GDM1 (cell line): ENCODE measurements at regions not wholly inside any gene's neighbourhood (a gene's known extent, or its start where the extent isn't known, plus 50 kb on each side); places are given as distances from the start of the nearest gene placed in this dataset.
"Not testable (repeated sequence)": the region's sequence is repeated elsewhere in the genome, so short reads cannot be mapped to it uniquely, and the experiment has no call there.

Experiments
- DNase-seq: peaks from one replicate; lab custom pipeline; 2025; lab: John Stamatoyannopoulos, UW

DNA sequence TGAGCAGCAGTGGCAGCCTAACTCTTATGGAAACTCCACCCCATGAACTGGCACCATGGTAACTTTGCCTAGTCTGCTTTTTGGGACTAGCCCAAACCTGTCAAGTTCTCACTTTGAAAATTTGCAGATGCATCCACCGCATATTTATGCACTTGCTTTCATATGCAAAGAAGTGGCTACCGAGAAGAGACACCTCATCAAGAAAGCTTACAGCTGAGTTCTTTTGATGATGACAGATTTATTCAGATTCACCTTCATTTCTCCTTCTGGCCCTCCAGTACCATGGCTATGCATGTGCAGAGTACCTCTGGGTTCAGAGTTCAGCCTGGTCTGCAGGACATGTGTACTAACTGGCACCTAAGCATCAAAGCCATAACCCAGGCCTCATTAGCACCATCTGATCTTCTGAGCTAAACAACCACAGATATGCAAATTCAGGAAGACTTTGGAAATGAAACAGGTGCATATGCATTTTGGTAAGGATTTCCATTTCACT is 154.3 kb upstream of the TENT5A start:
- no peak for DNase-seq

- no peak for DNase-seq
Measured at GRCh38 chr6:81906041-81906440, 153.6 kb upstream of the TENT5A start.

DNA sequence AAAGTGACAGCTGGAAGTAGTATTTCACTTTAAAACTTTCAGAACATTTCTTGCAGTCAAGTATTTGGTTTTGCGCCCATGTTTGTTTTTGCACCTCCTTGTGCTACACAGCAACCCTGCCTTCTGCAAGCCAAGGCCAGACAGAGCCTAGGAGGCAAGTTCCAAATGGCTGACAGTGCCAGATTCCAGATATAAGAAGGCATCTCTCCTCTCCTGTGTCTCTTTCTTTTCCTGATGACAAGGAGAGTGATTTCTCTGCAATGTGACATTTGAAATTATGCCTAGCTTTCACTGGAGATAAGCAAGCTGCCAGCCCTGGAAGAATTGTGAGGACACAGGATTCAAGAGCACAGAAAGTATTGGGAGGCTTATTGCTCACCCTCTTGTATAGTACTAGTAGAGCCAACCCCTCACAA is 149.1 kb upstream of the TENT5A start:
- DNase-seq = no peak

DNA sequence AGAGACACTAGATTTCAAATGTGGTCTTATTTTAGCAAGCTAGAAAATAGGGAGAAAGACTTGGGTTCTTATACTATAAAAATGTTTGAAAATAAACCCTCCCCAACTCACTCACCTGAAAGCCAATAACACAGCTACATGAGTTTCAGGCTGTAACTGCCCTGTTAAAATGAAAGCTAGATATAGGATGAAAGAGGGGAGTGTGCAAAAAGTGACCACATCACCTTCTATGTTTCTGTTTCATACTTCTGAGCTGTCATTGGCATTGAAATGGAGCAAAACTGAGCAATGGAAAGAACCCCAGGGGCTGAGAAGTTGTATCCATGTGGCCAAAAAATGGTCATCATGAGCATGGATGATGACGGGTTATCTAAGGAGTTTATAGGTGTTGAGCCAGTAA is 148.1 kb upstream of the TENT5A start:
- DNase-seq = no peak

DNA sequence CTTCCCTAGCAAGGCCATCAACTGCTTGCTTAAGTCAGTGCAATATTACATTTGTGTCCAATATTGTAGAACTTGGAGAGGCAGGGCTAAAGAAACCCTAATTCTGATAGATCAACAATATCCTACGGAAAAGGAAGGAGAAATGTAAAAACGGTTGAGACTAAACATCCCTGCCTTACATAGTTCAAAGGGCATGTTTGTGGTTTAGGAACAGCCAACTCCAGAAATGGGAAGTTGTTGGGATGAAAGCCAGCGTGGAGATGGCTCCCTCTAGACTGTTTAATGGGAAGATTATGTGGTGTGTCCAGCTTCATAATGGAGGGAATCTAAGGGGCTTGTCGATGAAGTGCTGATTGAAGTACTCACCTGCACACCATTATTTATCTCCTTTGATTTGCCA is 145.3 kb upstream of the TENT5A start:
- no peak for DNase-seq

GRCh38 chr6:81896525-81897503 is 144.3 kb upstream of the TENT5A start:
- DNase-seq = no peak

GRCh38 chr6:81895511-81896185 is 143.2 kb upstream of the TENT5A start:
- DNase-seq = no peak

- DNase-seq = no peak
Measured at GRCh38 chr6:81894788-81895271, 142.3 kb upstream of the TENT5A start.

DNA sequence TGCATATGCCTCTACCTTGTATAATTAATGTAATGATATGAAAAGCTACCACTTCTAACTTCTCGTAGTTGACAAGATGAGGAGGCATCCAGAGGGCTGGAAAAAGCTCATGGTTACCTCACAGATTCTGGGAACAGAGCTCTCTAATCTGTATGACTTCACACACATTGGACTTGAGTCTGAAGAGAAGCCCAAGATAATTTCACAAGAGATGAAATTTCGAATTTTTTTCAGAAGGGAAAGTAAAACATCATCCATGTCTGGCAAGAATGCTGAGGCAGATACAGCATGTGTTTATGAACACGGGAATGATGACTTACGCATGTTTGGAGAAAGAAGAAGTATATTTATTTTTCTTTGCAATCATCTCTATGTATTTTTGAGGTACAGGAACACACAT is 141.8 kb upstream of the TENT5A start:
- DNase-seq = no peak

GRCh38 chr6:81892891-81893290 is 140.4 kb upstream of the TENT5A start:
- no peak for DNase-seq

- no peak for DNase-seq
Measured at GRCh38 chr6:81891874-81892273, 139.4 kb upstream of the TENT5A start.

- DNase-seq = no peak
Measured at GRCh38 chr6:81890846-81891245, 138.4 kb upstream of the TENT5A start.

DNA sequence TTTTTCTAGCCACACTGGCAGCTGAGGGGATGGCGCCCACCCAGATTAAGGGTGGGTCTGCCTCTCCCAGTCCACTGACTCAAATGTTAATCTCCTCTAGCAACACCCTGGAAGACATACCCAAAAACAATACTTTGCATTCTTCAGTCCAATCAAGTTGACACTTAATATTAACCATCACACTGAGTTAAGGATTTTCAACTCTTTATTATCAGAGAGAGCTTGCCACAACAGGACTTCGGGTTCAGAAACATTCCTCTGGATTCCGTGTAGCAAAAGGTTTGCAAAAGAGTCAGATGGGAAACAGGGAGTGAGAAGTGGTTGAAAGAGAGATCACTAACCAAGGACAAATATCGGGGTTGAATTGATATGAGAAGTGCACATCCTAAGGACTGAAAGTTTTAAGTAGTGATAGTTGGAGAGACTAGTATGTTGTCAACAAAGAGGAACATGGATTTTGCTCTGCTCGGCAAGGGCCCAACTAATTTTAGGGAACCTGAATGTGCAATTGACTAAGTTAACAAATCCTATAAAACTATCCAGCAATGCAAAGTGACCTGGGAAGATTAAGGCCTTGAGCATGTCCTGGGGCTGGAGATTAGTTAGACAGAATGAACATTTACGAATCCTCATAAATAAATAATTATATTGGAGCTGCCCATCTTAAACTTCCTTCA is 137.0 kb upstream of the TENT5A start:
- no peak for DNase-seq

DNA sequence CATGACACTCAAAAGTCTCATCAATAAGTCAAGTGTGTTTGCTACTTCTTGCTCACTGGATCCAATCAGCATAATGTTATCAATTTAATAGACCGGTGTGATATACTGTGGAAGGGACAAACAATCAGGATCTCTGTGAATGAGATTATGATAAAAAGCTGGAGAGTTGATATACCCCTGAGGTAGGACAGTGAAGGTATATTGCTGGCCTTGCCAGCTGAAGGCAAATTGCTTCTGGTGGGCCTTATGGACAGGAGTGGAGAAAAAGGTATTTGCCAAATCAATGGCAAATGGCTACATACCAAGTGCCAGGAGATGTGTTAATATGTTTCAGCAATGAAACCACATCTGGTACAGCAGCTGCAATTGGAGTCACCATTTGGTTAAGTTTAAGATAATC is 134.4 kb upstream of the TENT5A start:
- not testable (repeated sequence) for DNase-seq

DNA sequence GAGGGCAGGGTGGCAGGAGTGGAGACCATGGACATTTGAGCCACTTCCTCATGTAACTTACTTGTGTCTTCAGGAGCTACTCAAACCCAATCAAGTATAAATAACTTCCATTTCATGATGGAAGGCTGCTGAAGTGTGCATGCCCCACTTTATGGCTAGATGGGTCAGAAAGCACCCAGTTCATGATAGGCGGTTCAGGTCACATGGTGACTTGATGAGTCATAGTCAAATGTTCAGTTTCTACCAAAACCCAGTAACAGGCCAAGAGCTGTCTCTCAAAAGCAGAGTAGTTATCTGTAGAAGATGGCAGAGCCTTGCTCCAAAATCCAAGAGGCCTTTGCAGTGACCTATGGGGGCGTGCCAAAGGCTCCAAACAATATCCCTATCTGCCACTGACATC is 133.7 kb upstream of the TENT5A start:
- DNase-seq = no peak

- DNase-seq = no peak
Measured at GRCh38 chr6:81881660-81882059, 129.2 kb upstream of the TENT5A start.

DNA sequence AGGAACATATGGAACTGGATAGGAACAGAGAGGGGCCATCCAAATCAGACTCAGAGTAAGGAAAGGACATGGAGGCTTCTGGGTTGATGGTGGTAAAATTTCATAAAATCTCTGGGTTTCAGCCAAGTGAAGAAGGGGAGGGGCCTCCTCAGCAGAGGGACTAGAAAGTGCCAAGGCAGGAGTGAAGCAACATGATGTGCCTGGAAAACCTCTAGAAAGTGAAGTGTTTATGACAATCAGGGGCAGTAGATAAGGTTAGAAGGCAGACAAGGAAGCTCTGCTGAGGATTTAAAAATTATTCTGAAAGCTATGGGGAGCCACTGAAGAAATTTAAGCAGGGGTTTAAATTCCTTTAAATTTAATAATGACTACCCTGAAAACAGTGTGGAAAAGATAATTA is 126.0 kb upstream of the TENT5A start:
- no peak for DNase-seq

DNA sequence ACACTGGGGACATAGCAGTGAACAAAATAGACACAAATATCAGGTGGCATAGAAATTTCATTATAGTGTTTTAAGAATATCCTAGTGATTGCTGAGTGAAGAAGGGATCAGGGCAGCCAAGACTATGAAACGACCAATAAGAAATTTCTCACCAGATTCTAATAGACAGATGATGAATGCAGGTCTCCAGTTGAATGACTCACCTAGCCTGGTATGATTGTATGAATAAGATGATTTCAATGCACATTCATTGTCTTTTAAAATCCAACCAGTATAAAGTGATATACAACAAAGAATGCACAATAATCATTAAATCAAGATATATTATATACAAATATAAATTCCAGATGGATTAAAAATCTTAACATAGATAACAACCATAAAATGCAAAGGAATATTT is 124.5 kb upstream of the TENT5A start:
- DNase-seq = no peak

DNA sequence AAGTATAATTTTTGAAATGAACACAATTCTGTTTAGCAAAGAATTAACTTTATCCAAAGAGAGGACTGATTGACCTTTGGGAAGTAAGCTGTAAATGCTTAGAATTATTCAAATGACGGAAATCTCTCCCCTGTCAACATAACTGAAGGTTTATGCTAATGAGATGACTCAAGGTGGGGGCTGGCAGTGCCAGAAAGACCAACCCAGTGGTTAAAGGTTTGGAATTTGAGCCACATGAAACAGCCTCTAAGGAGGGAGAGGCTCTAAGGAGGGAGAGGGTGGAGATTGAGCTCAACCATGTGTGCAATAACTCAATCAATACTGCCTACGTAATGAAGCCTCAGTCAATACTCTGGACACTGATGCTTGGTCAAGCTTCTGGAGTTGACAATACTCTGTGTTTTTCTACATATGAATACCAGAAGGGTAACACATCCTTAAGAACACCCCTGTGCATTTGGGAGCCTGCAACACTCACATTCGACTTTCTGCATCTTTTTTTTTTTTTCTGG is 123.4 kb upstream of the TENT5A start:
- no peak for DNase-seq

DNA sequence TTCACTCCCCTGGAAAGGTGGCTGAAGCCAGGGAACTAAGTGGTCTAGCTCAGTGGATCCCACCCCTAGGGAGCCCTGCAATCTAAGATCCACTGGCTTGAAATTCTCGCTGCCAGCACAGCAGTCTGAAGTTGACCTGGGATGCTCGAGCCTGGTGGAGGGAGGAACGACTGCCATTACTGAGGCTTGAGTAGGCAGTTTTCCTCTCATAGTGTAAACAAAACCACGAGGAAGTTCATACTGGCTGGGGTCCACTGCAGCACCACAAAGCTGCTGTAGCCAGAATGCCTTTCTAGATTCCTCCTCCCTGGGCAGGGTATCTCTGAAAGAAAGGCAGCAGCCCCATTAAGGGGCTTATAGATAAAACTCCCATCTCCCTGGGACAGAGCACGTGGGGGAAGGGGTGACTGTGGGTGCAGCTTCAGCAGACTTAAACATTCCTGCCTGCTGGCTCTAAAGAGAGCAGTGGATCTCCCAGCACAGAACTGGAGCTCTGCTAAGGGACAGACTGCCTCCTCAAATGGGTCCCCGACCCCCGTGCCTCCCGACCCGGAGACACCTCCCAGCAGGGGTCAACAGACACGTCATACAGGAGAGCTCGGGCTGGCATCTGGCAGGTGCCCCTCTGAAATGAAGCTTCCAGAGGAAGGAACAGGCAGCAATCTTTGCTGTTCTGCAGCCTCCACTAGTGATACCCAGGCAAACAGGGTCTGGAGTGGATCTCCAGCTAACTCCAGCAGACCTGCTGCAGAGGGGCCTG is 117.4 kb upstream of the TENT5A start:
- not testable (repeated sequence) for DNase-seq

DNA sequence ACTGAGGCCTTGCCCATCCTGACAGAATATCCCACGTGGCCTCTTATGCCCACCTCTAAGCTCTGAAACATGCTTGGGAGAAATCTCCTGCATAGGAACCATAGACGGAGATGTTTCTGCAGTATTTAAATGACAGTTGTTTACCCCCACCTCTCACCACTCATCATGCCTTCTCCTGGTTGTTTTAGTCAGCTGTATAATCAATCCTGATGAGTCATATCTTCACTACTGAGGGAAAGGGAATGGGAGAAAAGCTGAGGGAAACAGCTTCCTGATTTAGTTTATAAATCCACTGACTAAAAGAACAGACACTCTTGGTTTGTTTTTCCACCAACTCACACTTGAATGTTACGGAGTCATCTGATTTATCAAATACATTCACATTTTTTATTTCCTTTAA is 113.2 kb upstream of the TENT5A start:
- no peak for DNase-seq
